GM12891 (cell line): ENCODE measurements at regions not wholly inside any gene's neighbourhood (a gene's known extent, or its start where the extent isn't known, plus 50 kb on each side); places are given as distances from the start of the nearest gene placed in this dataset.

Source experiments
- POLR2A ChIP-seq: IDR thresholded peaks from 2 replicates; pipeline ENCODE4 v1.6.1; 2011; ENCODE audit warnings: low read depth, low read length, control low read depth
- POLR2AphosphoS5 ChIP-seq: IDR thresholded peaks from 2 replicates; pipeline ENCODE4 v1.6.1; 2011; ENCODE audit warnings: low read depth, low read length, control low read depth
- SPI1 ChIP-seq: IDR thresholded peaks from 2 replicates; pipeline ENCODE4 v1.6.1; 2011; ENCODE audit warnings: low read depth, low read length, control low read depth

- TF ChIP-seq SPI1, result no peak
- TF ChIP-seq POLR2A, result no peak
- no peak for TF ChIP-seq POLR2AphosphoS5
Measured at GRCh38 chr6:74063391-74063790, 367.4 kb downstream of the CD109 start.
